Panc1 (cell line): ENCODE measurements at regions not wholly inside any gene's neighbourhood (a gene's known extent, or its start where the extent isn't known, plus 50 kb on each side); places are given as distances from the start of the nearest gene placed in this dataset.

Experiments
- ATAC-seq: fragments of 200-7000 bp; cut with Tn5 transposase; 2 replicates; pipeline ENCODE4 v1.9.1; 2020; ENCODE audit warnings: mild to moderate bottlenecking, moderate library complexity
- BruUV-seq: library from RNA; stranded (reverse); fragments of 400-500 nt; replicated peaks from 2 replicates; lab custom pipeline; 2021; lab: Mats Ljungman, UMichigan
- CTCF ChIA-PET: fragments of 300-600 bp; sonication (Branson Sonifier 250); formaldehyde crosslinking; loops from one replicate; lab custom pipeline; 2022; ENCODE audit warnings: antibody characterized with exemption; lab: Charles Lee
- POLR2A ChIA-PET: fragments of 300-600 bp; sonication (Branson Sonifier 250); formaldehyde crosslinking; loops from one replicate; lab custom pipeline; 2022; ENCODE audit warnings: antibody characterized with exemption; lab: Charles Lee
- DNase-seq: peaks from one replicate; pipeline ENCODE4 v3.0.0-alpha.2; 2010; ENCODE audit warnings: low read depth, low spot score
- H3K27ac ChIP-seq: 2 replicates; pipeline ENCODE4 v1.5.1; 2011; ENCODE audit warnings: mild to moderate bottlenecking, low read length, inconsistent platforms
- H3K27me3 ChIP-seq: fragments of 200-500 bp; sonication (Bioruptor generic); 2 replicates; pipeline ENCODE4 v1.6.0; 2014; ENCODE audit warnings: low read length, inconsistent platforms; ENCODE audit not compliant: control insufficient read depth, insufficient read depth
- H3K36me3 ChIP-seq: fragments of 200-500 bp; sonication (Bioruptor generic); 2 replicates; pipeline ENCODE4 v1.5.1; 2014; ENCODE audit warnings: inconsistent platforms, mild to moderate bottlenecking, low read length, moderate library complexity; ENCODE audit not compliant: control insufficient read depth, insufficient read depth
- H3K4me1 ChIP-seq: 2 replicates; pipeline ENCODE4 v1.5.1; 2011; ENCODE audit warnings: inconsistent platforms, mild to moderate bottlenecking, low read length, moderate library complexity; ENCODE audit not compliant: control insufficient read depth, insufficient read depth
- H3K4me3 ChIP-seq, 2 experiments: 2 replicates each; pipeline ENCODE4 v1.5.1; 2011 to 2012; ENCODE audit warnings: low read depth in 2 of 2, low read length in 2 of 2, mild to moderate bottlenecking in 2 of 2, inconsistent platforms in 1 of 2, moderate library complexity in 1 of 2
- H3K9me3 ChIP-seq: fragments of 200-500 bp; sonication (Bioruptor generic); 2 replicates; pipeline ENCODE4 v1.5.1; 2014; ENCODE audit warnings: low read depth, mild to moderate bottlenecking, inconsistent platforms, low read length, moderate library complexity; ENCODE audit not compliant: control insufficient read depth, insufficient read depth
- POLR2AphosphoS5 ChIP-seq: IDR thresholded peaks from 2 replicates; pipeline ENCODE4 v1.6.1; 2012; ENCODE audit warnings: mild to moderate bottlenecking, low read depth, low read length, moderate library complexity
- SIN3A ChIP-seq: IDR thresholded peaks from 2 replicates; pipeline ENCODE4 v1.6.1; 2012; ENCODE audit warnings: low read depth, mild to moderate bottlenecking, low read length, moderate library complexity, borderline replicate concordance; ENCODE audit not compliant: insufficient read depth
- TCF7L2 ChIP-seq: IDR thresholded peaks from 2 replicates; pipeline ENCODE4 v1.6.1; 2011; ENCODE audit warnings: mild to moderate bottlenecking, low read depth, low read length, inconsistent platforms
- in situ Hi-C: cut with HindIII; loops from 2 replicates; pipeline ENCODE4 v1.10.0; 2016; ENCODE audit warnings: low sequenced_read_pairs, low pct_unique_long_range_greater_than_20kb
- intact Hi-C: fragments of 100-400 bp; cut with micrococcal nuclease; formaldehyde crosslinking; loops from one replicate; pipeline ENCODE4 v1.10.0; 2022; ENCODE audit not compliant: unreplicated experiment
- TF ChIP-seq, protein P1 (sequence below), 2 experiments: IDR thresholded peaks; 2 replicates each; pipeline ENCODE4 v1.6.1; 2011 to 2012; ENCODE audit warnings: low read depth in 2 of 2, control low read depth in 1 of 2, low read length in 1 of 2, mild to moderate bottlenecking in 1 of 2, moderate library complexity in 1 of 2; ENCODE audit not compliant: insufficient read depth in 1 of 2
- TF ChIP-seq, protein P2 (sequence below): fragments of 450-650 bp; IDR thresholded peaks from 2 replicates; pipeline ENCODE4 v1.5.1; 2017; ENCODE audit warnings: mild to moderate bottlenecking

DNA sequence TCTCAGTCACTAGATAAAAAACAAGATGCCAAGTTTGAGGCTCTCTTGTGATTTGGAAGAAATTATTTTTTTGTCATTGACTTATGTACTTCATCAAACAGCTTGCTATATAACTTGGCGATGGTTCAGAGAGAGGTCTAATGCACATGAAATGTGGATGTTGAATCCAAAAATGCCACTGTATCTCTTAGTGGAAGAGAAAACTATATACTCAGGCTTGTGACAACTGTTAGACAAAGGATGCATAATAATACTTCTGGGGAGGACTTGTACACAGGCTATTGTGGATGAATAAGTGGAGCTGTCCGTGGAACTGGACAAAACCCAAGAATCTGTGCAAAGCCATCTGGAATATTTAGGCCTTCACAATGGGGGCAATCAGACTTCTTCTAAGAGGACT is 162.9 kb upstream of the NMUR2 start:
- Histone ChIP-seq H3K27ac (no peak overlapping the region), H3K9me3 (no peaks in the 10 kb centered on the region), H3K36me3 (no peaks in the 10 kb centered on the region), H3K4me3 (no peak overlapping the region), H3K27me3 (no peaks in the 10 kb centered on the region), H3K4me1 (no peaks in the 10 kb centered on the region)
- POLR2A ChIA-PET = no interaction called here
- intact Hi-C loops = no loop called here
- DNase-seq (no peak), ATAC-seq (no peak)
- no TSS peak for BruUV-seq
- TF ChIP-seq, protein P1, sequence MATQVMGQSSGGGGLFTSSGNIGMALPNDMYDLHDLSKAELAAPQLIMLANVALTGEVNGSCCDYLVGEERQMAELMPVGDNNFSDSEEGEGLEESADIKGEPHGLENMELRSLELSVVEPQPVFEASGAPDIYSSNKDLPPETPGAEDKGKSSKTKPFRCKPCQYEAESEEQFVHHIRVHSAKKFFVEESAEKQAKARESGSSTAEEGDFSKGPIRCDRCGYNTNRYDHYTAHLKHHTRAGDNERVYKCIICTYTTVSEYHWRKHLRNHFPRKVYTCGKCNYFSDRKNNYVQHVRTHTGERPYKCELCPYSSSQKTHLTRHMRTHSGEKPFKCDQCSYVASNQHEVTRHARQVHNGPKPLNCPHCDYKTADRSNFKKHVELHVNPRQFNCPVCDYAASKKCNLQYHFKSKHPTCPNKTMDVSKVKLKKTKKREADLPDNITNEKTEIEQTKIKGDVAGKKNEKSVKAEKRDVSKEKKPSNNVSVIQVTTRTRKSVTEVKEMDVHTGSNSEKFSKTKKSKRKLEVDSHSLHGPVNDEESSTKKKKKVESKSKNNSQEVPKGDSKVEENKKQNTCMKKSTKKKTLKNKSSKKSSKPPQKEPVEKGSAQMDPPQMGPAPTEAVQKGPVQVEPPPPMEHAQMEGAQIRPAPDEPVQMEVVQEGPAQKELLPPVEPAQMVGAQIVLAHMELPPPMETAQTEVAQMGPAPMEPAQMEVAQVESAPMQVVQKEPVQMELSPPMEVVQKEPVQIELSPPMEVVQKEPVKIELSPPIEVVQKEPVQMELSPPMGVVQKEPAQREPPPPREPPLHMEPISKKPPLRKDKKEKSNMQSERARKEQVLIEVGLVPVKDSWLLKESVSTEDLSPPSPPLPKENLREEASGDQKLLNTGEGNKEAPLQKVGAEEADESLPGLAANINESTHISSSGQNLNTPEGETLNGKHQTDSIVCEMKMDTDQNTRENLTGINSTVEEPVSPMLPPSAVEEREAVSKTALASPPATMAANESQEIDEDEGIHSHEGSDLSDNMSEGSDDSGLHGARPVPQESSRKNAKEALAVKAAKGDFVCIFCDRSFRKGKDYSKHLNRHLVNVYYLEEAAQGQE (IDR thresholded peaks at IDR 0.05; ENCODE audit: insufficient read depth in 1 of 2, low read depth in 2 of 2, low read length in 1 of 2) = no peak
- in situ Hi-C loops = no loop called here
- CTCF ChIA-PET = no interaction called here

DNA sequence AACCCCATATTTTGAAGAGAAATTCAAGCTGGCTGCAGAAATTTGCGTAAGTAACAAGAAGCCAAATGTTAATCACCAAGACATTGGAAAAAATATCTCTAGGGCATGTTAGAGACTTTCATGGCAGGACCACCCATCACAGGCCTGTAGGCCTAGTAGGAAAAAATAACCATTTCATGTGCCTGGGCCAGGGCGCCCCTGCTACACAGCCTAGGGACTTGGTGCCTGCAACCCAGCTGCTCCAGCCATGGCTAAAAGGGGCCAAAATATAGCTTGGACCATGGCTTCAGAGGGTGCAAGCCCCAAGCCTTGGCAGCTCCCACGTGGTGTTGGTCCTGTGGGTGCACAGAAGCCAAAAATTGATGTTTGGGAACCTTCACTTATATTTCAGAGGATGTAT is 167.7 kb upstream of the NMUR2 start:
- H3K27ac ChIP-seq = no peak overlapping the region
- TF ChIP-seq TCF7L2 = no peak
- no peak for TF ChIP-seq POLR2AphosphoS5
- TF ChIP-seq, protein P1 (IDR thresholded peaks at IDR 0.05; ENCODE audit: insufficient read depth in 1 of 2, low read depth in 2 of 2, low read length in 1 of 2) = no peak
- no peak for TF ChIP-seq SIN3A
- TF ChIP-seq, protein P2, sequence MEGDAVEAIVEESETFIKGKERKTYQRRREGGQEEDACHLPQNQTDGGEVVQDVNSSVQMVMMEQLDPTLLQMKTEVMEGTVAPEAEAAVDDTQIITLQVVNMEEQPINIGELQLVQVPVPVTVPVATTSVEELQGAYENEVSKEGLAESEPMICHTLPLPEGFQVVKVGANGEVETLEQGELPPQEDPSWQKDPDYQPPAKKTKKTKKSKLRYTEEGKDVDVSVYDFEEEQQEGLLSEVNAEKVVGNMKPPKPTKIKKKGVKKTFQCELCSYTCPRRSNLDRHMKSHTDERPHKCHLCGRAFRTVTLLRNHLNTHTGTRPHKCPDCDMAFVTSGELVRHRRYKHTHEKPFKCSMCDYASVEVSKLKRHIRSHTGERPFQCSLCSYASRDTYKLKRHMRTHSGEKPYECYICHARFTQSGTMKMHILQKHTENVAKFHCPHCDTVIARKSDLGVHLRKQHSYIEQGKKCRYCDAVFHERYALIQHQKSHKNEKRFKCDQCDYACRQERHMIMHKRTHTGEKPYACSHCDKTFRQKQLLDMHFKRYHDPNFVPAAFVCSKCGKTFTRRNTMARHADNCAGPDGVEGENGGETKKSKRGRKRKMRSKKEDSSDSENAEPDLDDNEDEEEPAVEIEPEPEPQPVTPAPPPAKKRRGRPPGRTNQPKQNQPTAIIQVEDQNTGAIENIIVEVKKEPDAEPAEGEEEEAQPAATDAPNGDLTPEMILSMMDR = no peak
- DNase-seq (no peak), ATAC-seq (no peak)
- BruUV-seq = no TSS peak
- H3K4me3 ChIP-seq = no peak overlapping the region
- intact Hi-C loops (no loop called here), in situ Hi-C loops (no loop called here)
- H3K4me1 ChIP-seq = no peaks in the 10 kb centered on the region
- CTCF ChIA-PET = no interaction called here
- H3K27me3 ChIP-seq = no peaks in the 10 kb centered on the region
- POLR2A ChIA-PET = no interaction called here
- no peaks in the 10 kb centered on the region for H3K9me3 ChIP-seq
- no peaks in the 10 kb centered on the region for H3K36me3 ChIP-seq
